ENCODE measurements at regions not wholly inside any gene's neighbourhood (a gene's known extent, or its start where the extent isn't known, plus 50 kb on each side); places are given as distances from the start of the nearest gene placed in this dataset.

GRCh38 chr20:55174172-55174571 is 698.8 kb downstream of the DOK5 start:
- TF ChIP-seq, protein P1, sequence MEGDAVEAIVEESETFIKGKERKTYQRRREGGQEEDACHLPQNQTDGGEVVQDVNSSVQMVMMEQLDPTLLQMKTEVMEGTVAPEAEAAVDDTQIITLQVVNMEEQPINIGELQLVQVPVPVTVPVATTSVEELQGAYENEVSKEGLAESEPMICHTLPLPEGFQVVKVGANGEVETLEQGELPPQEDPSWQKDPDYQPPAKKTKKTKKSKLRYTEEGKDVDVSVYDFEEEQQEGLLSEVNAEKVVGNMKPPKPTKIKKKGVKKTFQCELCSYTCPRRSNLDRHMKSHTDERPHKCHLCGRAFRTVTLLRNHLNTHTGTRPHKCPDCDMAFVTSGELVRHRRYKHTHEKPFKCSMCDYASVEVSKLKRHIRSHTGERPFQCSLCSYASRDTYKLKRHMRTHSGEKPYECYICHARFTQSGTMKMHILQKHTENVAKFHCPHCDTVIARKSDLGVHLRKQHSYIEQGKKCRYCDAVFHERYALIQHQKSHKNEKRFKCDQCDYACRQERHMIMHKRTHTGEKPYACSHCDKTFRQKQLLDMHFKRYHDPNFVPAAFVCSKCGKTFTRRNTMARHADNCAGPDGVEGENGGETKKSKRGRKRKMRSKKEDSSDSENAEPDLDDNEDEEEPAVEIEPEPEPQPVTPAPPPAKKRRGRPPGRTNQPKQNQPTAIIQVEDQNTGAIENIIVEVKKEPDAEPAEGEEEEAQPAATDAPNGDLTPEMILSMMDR (IDR thresholded peaks at IDR 0.05): no peak
- no peak for TF ChIP-seq ZFX (IDR thresholded peaks at IDR 0.05; ENCODE audit: borderline replicate concordance)
